Upper lobe of left lung (tissue), 6 donors: ENCODE measurements at regions not wholly inside any gene's neighbourhood (a gene's known extent, or its start where the extent isn't known, plus 50 kb on each side); places are given as distances from the start of the nearest gene placed in this dataset.

ENCODE experiments used
- ATAC-seq, 2 donors: fragments of 200-7000 bp; cut with Tn5 transposase; one replicate each; pipeline ENCODE4 v1.9.1; 2022; ENCODE audit warnings: mild to moderate bottlenecking in 2 of 2, moderate library complexity in 2 of 2; ENCODE audit not compliant: low FRiP score in 2 of 2
- DNase-seq, 2 donors: peaks; one replicate each; pipeline ENCODE4 v3.0.0-alpha.2; 2019 to 2020
- H3K27ac ChIP-seq, 4 donors: fragments of 200-600 bp; sonication (generic); one replicate each; pipeline ENCODE4 v1.5.1; 2016 to 2019
- H3K27me3 ChIP-seq, 4 donors: fragments of 200-600 bp; sonication (generic); one replicate each; pipeline ENCODE4 v1.5.1; 2017 to 2019
- H3K36me3 ChIP-seq, 4 donors: fragments of 200-600 bp; sonication (generic); one replicate each; pipeline ENCODE4 v1.5.1; 2016 to 2019
- H3K4me1 ChIP-seq, 4 donors: fragments of 200-600 bp; sonication (generic); one replicate each; pipeline ENCODE4 v1.5.1; 2018 to 2019
- H3K4me3 ChIP-seq, 4 donors: fragments of 200-600 bp; sonication (generic); one replicate each; pipeline ENCODE4 v1.5.1; 2017 to 2019; ENCODE audit warnings: mild to moderate bottlenecking in 2 of 4, moderate library complexity in 1 of 4
- H3K9me3 ChIP-seq, 4 donors: fragments of 200-600 bp; sonication (generic); one replicate each; pipeline ENCODE4 v1.5.1; 2018 to 2019
- EP300 ChIP-seq, 4 donors: sonication (generic); formaldehyde crosslinking; IDR thresholded peaks; one replicate each; pipeline ENCODE4 v1.5.1; 2017; ENCODE audit warnings: antibody characterized with exemption in 4 of 4, control low read depth in 2 of 4
- POLR2A ChIP-seq, 4 donors: fragments of 450-650 bp; IDR thresholded peaks; one replicate each; pipeline ENCODE4 v1.5.1; 2016 to 2017; ENCODE audit warnings: antibody characterized with exemption in 4 of 4, mild to moderate bottlenecking in 2 of 4
- POLR2AphosphoS5 ChIP-seq, 2 donors: sonication (generic); formaldehyde crosslinking; IDR thresholded peaks; one replicate each; pipeline ENCODE4 v1.5.1; 2017; ENCODE audit warnings: antibody characterized with exemption in 2 of 2
- WGBS, 2 donors: methylation state at CpG; one replicate each; pipeline ENCODE4 v1.1.5; 2017 to 2018; 5-methylcytosine and 5-hydroxymethylcytosine counted together
- TF ChIP-seq, protein P1 (sequence below), 6 experiments: fragments of 450-650 bp in 4 of 6; fragments of 200-600 bp in 2 of 6; sonication (generic) in 2 of 6; IDR thresholded peaks; one replicate each; pipeline ENCODE4 v1.5.1; 2016 to 2019; ENCODE audit warnings: antibody characterized with exemption in 6 of 6
- donor health status: DM: no; HTN: no; CAD: no; lungs with moderate emphysema.
- donor health status: DM: no; HTN: yes; CAD: no; lungs with severe emphysema.

DNA sequence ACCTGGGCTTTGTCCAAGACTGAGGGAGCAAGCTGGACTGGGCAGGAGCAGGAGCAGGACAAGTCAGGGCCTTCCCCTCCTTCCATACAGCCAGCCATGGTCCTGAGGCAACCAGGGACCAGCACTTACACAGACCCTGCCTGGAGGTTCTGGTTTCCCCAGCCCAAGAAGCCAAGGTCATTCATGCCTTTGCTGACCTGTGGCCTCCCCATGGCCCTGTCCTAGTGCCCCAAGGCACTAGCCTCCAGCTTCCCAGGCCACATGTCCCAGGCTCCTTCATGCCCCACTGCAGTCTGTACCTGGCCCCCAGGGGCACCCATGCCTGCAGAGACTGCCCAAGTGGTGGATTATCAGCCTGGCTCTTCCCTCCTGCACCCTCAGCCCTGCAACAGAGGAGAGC lies 243.9 kb downstream of the TOMM20 start:
- peak overlapping the region in 1 of 4 donors; percentile 56 for H3K27ac ChIP-seq
- H3K27me3 ChIP-seq: no peaks in the 10 kb centered on the region
- TF ChIP-seq EP300 (IDR thresholded peaks at IDR 0.05): no peak
- no peak for TF ChIP-seq POLR2AphosphoS5 (IDR thresholded peaks at IDR 0.05)
- TF ChIP-seq POLR2A (IDR thresholded peaks at IDR 0.05): no peak
- H3K4me3 ChIP-seq: no peak overlapping the region
- peaks cover 0 to 17% (median 13%) of the 10 kb centered on the region in 4 donors for H3K4me1 ChIP-seq
- DNase-seq (no peak), ATAC-seq (no peak)
- no peaks in the 10 kb centered on the region for H3K9me3 ChIP-seq
- H3K36me3 ChIP-seq: no peaks in the 10 kb centered on the region

DNA sequence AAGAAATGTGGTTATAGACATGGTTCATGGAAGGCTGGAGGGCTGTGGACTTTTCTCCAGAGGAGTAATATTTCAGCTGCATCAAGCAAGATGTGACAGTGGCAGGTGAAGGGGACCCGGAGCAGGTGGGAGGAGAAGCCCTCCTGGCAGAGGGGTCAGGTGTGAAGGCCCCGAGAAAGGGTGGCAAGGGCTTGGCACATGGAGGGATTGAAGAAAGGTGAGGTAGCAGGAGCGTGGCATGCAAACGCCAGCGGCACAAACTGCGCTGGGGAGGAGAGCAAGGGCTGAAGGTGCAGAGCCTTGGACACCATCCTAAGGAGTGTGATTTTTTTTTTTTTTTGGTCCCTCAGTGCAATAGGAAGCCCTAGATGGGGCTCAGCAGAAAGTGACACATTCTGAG lies 244.6 kb downstream of the TOMM20 start:
- no peak for TF ChIP-seq POLR2AphosphoS5 (IDR thresholded peaks at IDR 0.05)
- TF ChIP-seq, protein P1, sequence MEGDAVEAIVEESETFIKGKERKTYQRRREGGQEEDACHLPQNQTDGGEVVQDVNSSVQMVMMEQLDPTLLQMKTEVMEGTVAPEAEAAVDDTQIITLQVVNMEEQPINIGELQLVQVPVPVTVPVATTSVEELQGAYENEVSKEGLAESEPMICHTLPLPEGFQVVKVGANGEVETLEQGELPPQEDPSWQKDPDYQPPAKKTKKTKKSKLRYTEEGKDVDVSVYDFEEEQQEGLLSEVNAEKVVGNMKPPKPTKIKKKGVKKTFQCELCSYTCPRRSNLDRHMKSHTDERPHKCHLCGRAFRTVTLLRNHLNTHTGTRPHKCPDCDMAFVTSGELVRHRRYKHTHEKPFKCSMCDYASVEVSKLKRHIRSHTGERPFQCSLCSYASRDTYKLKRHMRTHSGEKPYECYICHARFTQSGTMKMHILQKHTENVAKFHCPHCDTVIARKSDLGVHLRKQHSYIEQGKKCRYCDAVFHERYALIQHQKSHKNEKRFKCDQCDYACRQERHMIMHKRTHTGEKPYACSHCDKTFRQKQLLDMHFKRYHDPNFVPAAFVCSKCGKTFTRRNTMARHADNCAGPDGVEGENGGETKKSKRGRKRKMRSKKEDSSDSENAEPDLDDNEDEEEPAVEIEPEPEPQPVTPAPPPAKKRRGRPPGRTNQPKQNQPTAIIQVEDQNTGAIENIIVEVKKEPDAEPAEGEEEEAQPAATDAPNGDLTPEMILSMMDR (IDR thresholded peaks at IDR 0.05): no peak
- no peak for TF ChIP-seq EP300 (IDR thresholded peaks at IDR 0.05)
- no peak for TF ChIP-seq POLR2A (IDR thresholded peaks at IDR 0.05)
- Histone ChIP-seq H3K27ac (no peak overlapping the region), H3K9me3 (no peaks in the 10 kb centered on the region), H3K27me3 (no peaks in the 10 kb centered on the region), H3K4me3 (no peak overlapping the region), H3K36me3 (no peaks in the 10 kb centered on the region), H3K4me1 (peaks cover 0 to 23% (median 13%) of the 10 kb centered on the region in 4 donors)
- 95 to 98% methylated on average over 6 of the region's 6 CpGs for WGBS, 2 donors
- no peak for DNase-seq
- ATAC-seq: no peak

DNA sequence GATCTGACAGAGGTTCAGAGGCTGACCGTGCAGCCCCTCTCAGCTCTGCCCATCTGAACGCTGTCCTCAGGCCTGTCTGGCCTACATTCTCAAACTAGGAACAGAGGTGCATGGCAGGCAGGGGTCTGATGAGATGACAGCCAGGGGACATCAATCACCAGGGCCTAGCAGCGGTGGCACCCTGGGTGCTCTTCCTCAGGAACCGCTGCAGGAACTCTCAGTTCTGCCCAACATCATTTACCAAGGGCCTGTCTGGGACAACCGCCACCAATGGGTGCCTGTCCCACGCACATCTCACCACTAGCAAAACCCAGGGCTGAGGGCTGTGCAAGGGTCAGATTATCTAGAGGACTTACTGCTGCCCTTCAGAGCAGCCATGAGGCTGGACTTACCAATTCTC lies 245.7 kb downstream of the TOMM20 start:
- Histone ChIP-seq H3K27ac (no peak overlapping the region), H3K4me3 (no peak overlapping the region), H3K4me1 (peaks cover 0 to 25% (median 13%) of the 10 kb centered on the region in 4 donors), H3K9me3 (no peaks in the 10 kb centered on the region), H3K27me3 (no peaks in the 10 kb centered on the region), H3K36me3 (no peaks in the 10 kb centered on the region)
- TF ChIP-seq POLR2AphosphoS5 (IDR thresholded peaks at IDR 0.05) (no peak), POLR2A (IDR thresholded peaks at IDR 0.05) (no peak), EP300 (IDR thresholded peaks at IDR 0.05) (no peak)
- TF ChIP-seq, protein P1 (IDR thresholded peaks at IDR 0.05): no peak
- DNase-seq (no peak), ATAC-seq (no peak)
- 89 to 98% methylated on average over 4 to 6 of the region's 6 CpGs for WGBS, 2 donors

DNA sequence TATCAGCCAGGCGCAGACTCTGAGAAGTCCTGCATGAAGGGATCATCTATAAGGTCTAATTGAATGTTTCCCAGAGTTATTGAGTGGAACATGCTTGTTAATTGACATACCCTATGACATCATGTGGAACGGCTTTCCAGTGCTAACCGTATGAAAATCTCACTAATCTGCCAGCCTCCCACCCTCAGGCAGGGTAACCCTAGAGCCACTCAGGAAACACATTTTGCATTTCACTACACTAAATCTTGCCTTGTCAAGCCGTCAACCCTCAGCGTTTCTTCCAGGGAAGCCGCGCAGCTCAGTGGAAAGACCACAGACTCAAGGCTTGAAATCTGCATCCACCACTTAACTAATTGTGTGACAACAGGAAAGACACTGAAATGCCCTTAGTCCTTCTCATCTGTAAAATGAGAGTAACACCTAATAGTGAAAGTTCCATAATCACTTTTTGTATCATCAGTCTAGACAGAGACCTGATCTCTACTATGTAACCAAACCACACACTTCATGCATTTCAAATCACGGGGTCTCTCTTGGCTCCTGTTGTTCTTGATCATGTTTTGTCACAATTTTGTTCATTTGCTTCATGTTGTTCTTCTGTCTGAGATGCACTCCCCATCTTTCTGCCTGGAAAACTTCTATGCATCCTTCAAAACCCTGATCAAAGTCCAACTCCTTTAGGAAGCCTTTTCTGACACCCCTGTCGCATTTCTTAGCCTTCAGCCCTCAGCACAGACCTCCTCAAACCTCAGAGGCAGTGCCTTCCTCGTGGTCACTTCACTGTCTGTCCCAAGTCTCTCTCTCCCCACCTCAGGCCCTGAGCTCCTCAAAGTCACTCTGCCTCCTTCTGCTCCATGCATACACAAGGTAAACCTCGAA lies 246.5 kb downstream of the TOMM20 start:
- H3K36me3 ChIP-seq: no peaks in the 10 kb centered on the region
- peaks cover 1 to 25% (median 15%) of the 10 kb centered on the region in 4 donors for H3K4me1 ChIP-seq
- DNase-seq: no peak
- no peak overlapping the region for H3K4me3 ChIP-seq
- no peak overlapping the region for H3K27ac ChIP-seq
- WGBS, 2 donors: 70 to 79% methylated on average over 11 of the region's 11 CpGs
- TF ChIP-seq POLR2AphosphoS5 (IDR thresholded peaks at IDR 0.05): no peak
- no peak for TF ChIP-seq EP300 (IDR thresholded peaks at IDR 0.05)
- TF ChIP-seq POLR2A (IDR thresholded peaks at IDR 0.05): no peak
- TF ChIP-seq, protein P1 (IDR thresholded peaks at IDR 0.05): no peak
- H3K27me3 ChIP-seq: no peaks in the 10 kb centered on the region
- no peak for ATAC-seq
- no peaks in the 10 kb centered on the region for H3K9me3 ChIP-seq

DNA sequence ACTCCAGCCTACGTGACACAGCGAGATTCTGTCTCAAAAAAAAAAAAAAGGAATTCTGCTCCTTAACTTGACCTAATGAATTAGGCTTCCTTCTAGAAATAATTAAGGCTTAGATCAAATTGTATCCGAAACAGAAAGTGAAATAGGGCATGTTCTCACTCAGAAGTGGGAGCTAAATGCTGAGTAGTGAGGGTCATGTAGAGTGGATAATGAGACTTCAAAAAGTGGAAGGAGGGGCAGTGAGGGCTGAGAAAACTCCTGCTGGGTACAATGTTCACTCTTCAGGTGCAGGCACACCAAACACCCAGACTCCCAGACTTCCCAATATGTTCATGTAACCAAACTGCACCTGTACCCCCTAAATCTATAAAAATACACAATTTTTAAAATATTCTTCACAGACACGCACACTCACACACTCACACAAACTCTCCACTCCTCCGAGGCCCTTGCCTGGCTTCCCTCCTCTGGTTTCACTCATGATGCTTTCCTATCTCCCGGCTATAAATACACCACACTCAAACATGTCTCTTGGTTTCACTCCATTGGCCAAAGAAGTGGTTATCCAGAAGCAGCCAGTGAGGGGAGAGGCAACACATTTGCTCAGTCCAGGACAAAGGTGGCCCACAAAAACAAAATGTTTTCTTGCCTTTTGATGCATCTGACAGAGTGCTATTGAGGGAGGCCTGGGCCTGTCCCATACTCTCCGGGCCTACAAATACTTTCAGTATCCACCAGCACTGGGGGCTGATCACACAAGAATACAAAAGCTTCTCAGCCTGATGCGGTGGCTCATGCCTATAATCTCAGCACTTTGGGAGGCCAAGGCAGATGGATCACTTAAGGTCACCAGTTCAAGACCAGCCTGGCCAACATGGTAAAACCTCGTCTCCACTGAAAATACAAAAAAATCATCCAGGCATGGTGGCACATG lies 249.2 kb downstream of the TOMM20 start:
- peak overlapping the region in 2 of 4 donors; percentile 28 to 55 for H3K27ac ChIP-seq
- DNase-seq (peak in 1 of 2 donors; percentile 46), ATAC-seq (no peak)
- H3K4me1 ChIP-seq: peaks cover 15 to 32% (median 29%) of the 10 kb centered on the region in 4 donors
- TF ChIP-seq EP300 (IDR thresholded peaks at IDR 0.05) (no peak), POLR2AphosphoS5 (IDR thresholded peaks at IDR 0.05) (no peak), POLR2A (IDR thresholded peaks at IDR 0.05) (no peak)
- TF ChIP-seq, protein P1 (IDR thresholded peaks at IDR 0.05): no peak
- no peaks in the 10 kb centered on the region for H3K9me3 ChIP-seq
- WGBS, 2 donors: 71 to 84% methylated on average over 9 of the region's 9 CpGs
- no peaks in the 10 kb centered on the region for H3K27me3 ChIP-seq
- no peak overlapping the region for H3K4me3 ChIP-seq
- no peaks in the 10 kb centered on the region for H3K36me3 ChIP-seq
